GM19452 (cell line): ENCODE measurements at regions not wholly inside any gene's neighbourhood (a gene's known extent, or its start where the extent isn't known, plus 50 kb on each side); places are given as distances from the start of the nearest gene placed in this dataset.
"Not testable (repeated sequence)": the region's sequence is repeated elsewhere in the genome, so short reads cannot be mapped to it uniquely, and the experiment has no call there.

Experiments used
- ATAC-seq: cut with Tn5 transposase; IDR thresholded peaks from one replicate; pipeline ENCODE4 v1.9.1; 2021; ENCODE audit not compliant: unreplicated experiment

- no peak for ATAC-seq
Observed at GRCh38 chr14:97806891-97807290, 1009.7 kb downstream of the VRK1 start.

GRCh38 chr14:97808541-97808940 lies 1011.4 kb downstream of the VRK1 start:
- ATAC-seq, result not testable (repeated sequence)

- no peak for ATAC-seq
Observed at GRCh38 chr14:97813556-97813955, 1016.4 kb downstream of the VRK1 start.

- no peak for ATAC-seq
Observed at GRCh38 chr14:97820781-97821180, 1023.6 kb downstream of the VRK1 start.

GRCh38 chr14:97824218-97824617 lies 1027.0 kb downstream of the VRK1 start:
- no peak for ATAC-seq

GRCh38 chr14:97827746-97828145 lies 1030.6 kb downstream of the VRK1 start:
- no peak for ATAC-seq

- ATAC-seq, result no peak
Observed at GRCh38 chr14:97832776-97833175, 1035.6 kb downstream of the VRK1 start.

- no peak for ATAC-seq
Observed at GRCh38 chr14:97838986-97839385, 1041.8 kb downstream of the VRK1 start.

GRCh38 chr14:97840159-97840558 lies 1043.0 kb downstream of the VRK1 start:
- ATAC-seq, result no peak

GRCh38 chr14:97841762-97842161 lies 1044.6 kb downstream of the VRK1 start:
- no peak for ATAC-seq

GRCh38 chr14:97843066-97843465 lies 1045.9 kb downstream of the VRK1 start:
- no peak for ATAC-seq

- ATAC-seq, result no peak
Observed at GRCh38 chr14:97844042-97844441, 1046.9 kb downstream of the VRK1 start.

GRCh38 chr14:97846156-97846555 lies 1049.0 kb downstream of the VRK1 start:
- ATAC-seq, result no peak

- ATAC-seq, result no peak
Observed at GRCh38 chr14:97848317-97848980, 1051.3 kb downstream of the VRK1 start.

GRCh38 chr14:97850466-97850865 lies 1053.3 kb downstream of the VRK1 start:
- ATAC-seq, result no peak

GRCh38 chr14:97850886-97851285 lies 1053.7 kb downstream of the VRK1 start:
- no peak for ATAC-seq

- ATAC-seq, result no peak
Observed at GRCh38 chr14:97851428-97851995, 1054.3 kb downstream of the VRK1 start.

GRCh38 chr14:97854918-97855317 lies 1057.7 kb downstream of the VRK1 start:
- no peak for ATAC-seq

- no peak for ATAC-seq
Observed at GRCh38 chr14:97866195-97866594, 1069.0 kb downstream of the VRK1 start.

- ATAC-seq, result no peak
Observed at GRCh38 chr14:97866664-97867063, 1069.5 kb downstream of the VRK1 start.

GRCh38 chr14:97873291-97873690 lies 1076.1 kb downstream of the VRK1 start:
- no peak for ATAC-seq

GRCh38 chr14:97874394-97874793 lies 1077.2 kb downstream of the VRK1 start:
- no peak for ATAC-seq

- ATAC-seq, result no peak
Observed at GRCh38 chr14:97878206-97878605, 1081.0 kb downstream of the VRK1 start.
